ENCODE measurements at regions not wholly inside any gene's neighbourhood (a gene's known extent, or its start where the extent isn't known, plus 50 kb on each side); places are given as distances from the start of the nearest gene placed in this dataset.

GRCh38 chr1:106226550-106226949, 829.9 kb upstream of the PRMT6 start:
- ATAC-seq = no peak
- TF ChIP-seq HDAC1 (CRISPR knock-in tag; IDR thresholded peaks at IDR 0.05) (no peak), ZFP82 (CRISPR knock-in tag; IDR thresholded peaks at IDR 0.05; ENCODE audit: borderline replicate concordance) (no peak), PTBP1 (IDR thresholded peaks at IDR 0.05; ENCODE audit: low read depth, low read length, poor library complexity, severe bottlenecking) (no peak), MED13 (CRISPR knock-in tag; IDR thresholded peaks at IDR 0.05) (no peak), NFE2L2 (IDR thresholded peaks at IDR 0.05; ENCODE audit: low read length) (no peak), HOXA7 (CRISPR knock-in tag; IDR thresholded peaks at IDR 0.05) (no peak), DRAP1 (CRISPR knock-in tag; IDR thresholded peaks at IDR 0.05) (no peak), SETDB1 (CRISPR knock-in tag; IDR thresholded peaks at IDR 0.05; ENCODE audit: borderline replicate concordance) (no peak), ZNF407 (CRISPR knock-in tag; IDR thresholded peaks at IDR 0.05; ENCODE audit: not compliant biosample characterization) (no peak), NCOA5 (CRISPR knock-in tag; IDR thresholded peaks at IDR 0.05) (no peak), ATF7-NPFF (CRISPR knock-in tag; IDR thresholded peaks at IDR 0.05; ENCODE audit: low read depth) (no peak), ZGPAT (CRISPR knock-in tag; IDR thresholded peaks at IDR 0.05) (no peak), ZNF180 (CRISPR knock-in tag; IDR thresholded peaks at IDR 0.05; ENCODE audit: borderline replicate concordance, low read depth) (no peak), STAT5B (CRISPR knock-in tag; IDR thresholded peaks at IDR 0.05) (no peak), ZNF136 (CRISPR knock-in tag; IDR thresholded peaks at IDR 0.05; ENCODE audit: low read depth) (no peak)

More at GRCh38 chr1:106226550-106226949, 829.9 kb upstream of the PRMT6 start:
- H3K79me2 ChIP-seq (ENCODE audit: insufficient read depth, low read length) = no peaks in the 10 kb centered on the region
- H3K4me1 ChIP-seq (ENCODE audit: insufficient read depth, low read length) = no peaks in the 10 kb centered on the region
- no peaks in the 10 kb centered on the region for H3K36me3 ChIP-seq (replicated peaks in 1 of 2; ENCODE audit: control insufficient read depth in 1 of 2, insufficient read depth in 2 of 2, low read length in 2 of 2)
- DNase-seq (ENCODE audit: low spot score) (no peak), FAIRE-seq (no peak)
- in situ Hi-C loops (cut with HindIII; ENCODE audit: extremely low pct_ligation_motif_present, low pct_unique_long_range_greater_than_20kb) = no loop called here
- CTCF ChIA-PET (ENCODE audit: low intra/inter-chr PET ratio, low total read pairs) = no interaction called here
- no peak overlapping the region for H2AFZ ChIP-seq (ENCODE audit: low read length)
- POLR2A ChIA-PET = no interaction called here
- no peak overlapping the region for H3K4me3 ChIP-seq (replicated peaks in 1 of 3; ENCODE audit: insufficient read depth in 1 of 3, low read depth in 2 of 3, low read length in 3 of 3)
- intact Hi-C loops (cut with micrococcal nuclease; ENCODE audit: unreplicated experiment) = no loop called here
- H3K9me3 ChIP-seq (ENCODE audit: low read length) = peaks cover 62% of the 10 kb centered on the region
- H3K4me2 ChIP-seq (ENCODE audit: low read depth, low read length) = no peak overlapping the region
- no peaks in the 10 kb centered on the region for H4K20me1 ChIP-seq (ENCODE audit: insufficient read depth, low read length)
- no TSS peak for BruUV-seq (replicated peaks)
- no peak overlapping the region for H3K9ac ChIP-seq (ENCODE audit: insufficient read depth, low read depth, low read length)
- no peaks in the 10 kb centered on the region; a peak in 1 of 5 replicates for H3K27me3 ChIP-seq (ENCODE audit: control insufficient read depth in 1 of 2, insufficient read depth in 2 of 2, low read length in 2 of 2)
- 0% methylated on average over 1 of the region's 1 CpG for WGBS (ENCODE audit: low lambda C conversion rate)
- no peak overlapping the region for H3K27ac ChIP-seq (ENCODE audit: extremely low read length, insufficient read depth, low read length)
